ENCODE measurements at regions not wholly inside any gene's neighbourhood (a gene's known extent, or its start where the extent isn't known, plus 50 kb on each side); places are given as distances from the start of the nearest gene placed in this dataset.
"Not testable (repeated sequence)": the region's sequence is repeated elsewhere in the genome, so short reads cannot be mapped to it uniquely, and the experiment has no call there.

DNA sequence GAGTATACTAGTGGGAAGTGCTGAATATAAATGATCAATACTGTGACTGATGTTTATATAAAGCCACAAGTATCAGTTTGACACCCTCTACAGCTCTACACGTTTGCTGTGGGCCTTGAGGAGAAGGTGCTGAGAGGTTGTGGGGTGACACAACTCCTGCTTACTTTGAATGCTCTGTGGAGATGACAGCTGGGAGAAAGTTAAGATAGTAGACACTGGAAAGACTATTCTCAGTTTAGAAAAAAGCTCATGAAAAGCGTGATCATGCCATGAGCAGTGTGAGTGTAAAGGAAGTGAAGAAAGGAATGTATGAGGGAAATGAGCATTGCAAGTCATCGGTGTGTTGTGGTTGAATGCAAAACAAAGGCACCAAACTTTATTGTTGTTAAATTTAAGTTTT, 215.8 kb downstream of the UTRN start:
- no peaks in the 10 kb centered on the region; a peak in 1 of 5 replicates for H3K27me3 ChIP-seq (ENCODE audit: control insufficient read depth in 1 of 2, insufficient read depth in 2 of 2, low read length in 2 of 2)
- H3K36me3 ChIP-seq (replicated peaks in 1 of 2; ENCODE audit: control insufficient read depth in 1 of 2, insufficient read depth in 2 of 2, low read length in 2 of 2), result peaks cover 23 to 56% of the 10 kb centered on the region in 2 experiments
- H3K27ac ChIP-seq (ENCODE audit: extremely low read length, insufficient read depth, low read length), result no peak overlapping the region
- H3K4me1 ChIP-seq (ENCODE audit: insufficient read depth, low read length), result no peaks in the 10 kb centered on the region
- intact Hi-C loops (cut with micrococcal nuclease; ENCODE audit: unreplicated experiment), result no loop called here
- H2AFZ ChIP-seq (ENCODE audit: low read length), result no peak overlapping the region
- no peak for FAIRE-seq
- no peak for DNase-seq (ENCODE audit: low spot score)
- in situ Hi-C loops (cut with HindIII; ENCODE audit: extremely low pct_ligation_motif_present, low pct_unique_long_range_greater_than_20kb), result no loop called here
- ATAC-seq, result peak; percentile 40; the same call in 2 of the 3 replicates
- POLR2A ChIA-PET, result no interaction called here
- H3K4me3 ChIP-seq (replicated peaks in 1 of 3; ENCODE audit: insufficient read depth in 1 of 3, low read depth in 2 of 3, low read length in 3 of 3), result no peak overlapping the region
- no TSS peak for BruUV-seq (replicated peaks)
- peak; percentile 50 for TF ChIP-seq RBM22 (optimal IDR thresholded peaks at IDR 0.05; ENCODE audit: low read length)
- TF ChIP-seq ZNF205 (CRISPR knock-in tag; IDR thresholded peaks at IDR 0.05), result no peak
- no peak overlapping the region for H3K9ac ChIP-seq (ENCODE audit: insufficient read depth, low read depth, low read length)
- CTCF ChIA-PET (ENCODE audit: low intra/inter-chr PET ratio, low total read pairs), result no interaction called here
- H3K9me3 ChIP-seq (ENCODE audit: low read length), result peaks cover 12% of the 10 kb centered on the region
- WGBS (ENCODE audit: low lambda C conversion rate), result 72% methylated on average over 3 of the region's 3 CpGs
- H3K79me2 ChIP-seq (ENCODE audit: insufficient read depth, low read length), result peaks cover 6% of the 10 kb centered on the region
- H4K20me1 ChIP-seq (ENCODE audit: insufficient read depth, low read length), result peaks cover 14% of the 10 kb centered on the region
- H3K4me2 ChIP-seq (ENCODE audit: low read depth, low read length), result no peak overlapping the region

GRCh38 chr6:144505214-144505613, 220.1 kb downstream of the UTRN start:
- H3K4me3 ChIP-seq (replicated peaks in 1 of 3; ENCODE audit: insufficient read depth in 1 of 3, low read depth in 2 of 3, low read length in 3 of 3); H3K4me1 ChIP-seq (ENCODE audit: insufficient read depth, low read length); H2AFZ ChIP-seq (ENCODE audit: low read length); intact Hi-C loops (cut with micrococcal nuclease; ENCODE audit: unreplicated experiment); in situ Hi-C loops (cut with HindIII; ENCODE audit: extremely low pct_ligation_motif_present, low pct_unique_long_range_greater_than_20kb); DNase-seq (ENCODE audit: low spot score); H3K27me3 ChIP-seq (ENCODE audit: control insufficient read depth in 1 of 2, insufficient read depth in 2 of 2, low read length in 2 of 2); ATAC-seq; BruUV-seq (replicated peaks); H3K27ac ChIP-seq (ENCODE audit: extremely low read length, insufficient read depth, low read length); FAIRE-seq; H3K79me2 ChIP-seq (ENCODE audit: insufficient read depth, low read length); CTCF ChIA-PET (ENCODE audit: low intra/inter-chr PET ratio, low total read pairs); H3K9ac ChIP-seq (ENCODE audit: insufficient read depth, low read depth, low read length); H4K20me1 ChIP-seq (ENCODE audit: insufficient read depth, low read length); POLR2A ChIA-PET; H3K4me2 ChIP-seq (ENCODE audit: low read depth, low read length): not testable (repeated sequence)
- TF ChIP-seq ZFP90 (CRISPR knock-in tag; IDR thresholded peaks at IDR 0.05; ENCODE audit: borderline replicate concordance), result peak; percentile 100
- 99% methylated on average over 4 of the region's 4 CpGs for WGBS (ENCODE audit: low lambda C conversion rate)
- H3K36me3 ChIP-seq (replicated peaks in 1 of 2; ENCODE audit: control insufficient read depth in 1 of 2, insufficient read depth in 2 of 2, low read length in 2 of 2), result peaks cover 15 to 49% of the 10 kb centered on the region in 2 experiments
- peaks cover 12% of the 10 kb centered on the region for H3K9me3 ChIP-seq (ENCODE audit: low read length)

DNA sequence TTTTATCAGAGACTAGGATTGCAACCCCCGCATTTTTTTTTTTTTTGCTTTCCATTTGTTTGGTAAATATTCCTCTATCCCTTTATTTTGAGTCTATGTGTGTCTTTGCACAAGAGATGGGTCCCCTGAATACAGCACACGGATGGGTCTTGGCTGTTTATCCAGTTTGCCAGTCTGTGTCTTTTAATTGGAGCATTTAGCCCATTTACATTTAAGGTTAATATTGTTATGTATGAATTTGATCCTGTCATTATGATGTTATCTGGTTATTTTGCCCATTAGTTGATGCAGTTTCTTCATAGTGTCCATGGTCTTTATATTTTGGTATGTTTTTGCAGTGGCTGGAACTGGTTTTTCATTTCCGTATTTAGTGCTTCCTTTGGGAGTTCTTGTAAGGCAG, 220.9 kb downstream of the UTRN start:
- in situ Hi-C loops (cut with HindIII; ENCODE audit: extremely low pct_ligation_motif_present, low pct_unique_long_range_greater_than_20kb); ATAC-seq; H3K79me2 ChIP-seq (ENCODE audit: insufficient read depth, low read length); H2AFZ ChIP-seq (ENCODE audit: low read length); H3K9ac ChIP-seq (ENCODE audit: insufficient read depth, low read depth, low read length); DNase-seq (ENCODE audit: low spot score); H3K4me3 ChIP-seq (replicated peaks in 1 of 3; ENCODE audit: insufficient read depth in 1 of 3, low read depth in 2 of 3, low read length in 3 of 3); CTCF ChIA-PET (ENCODE audit: low intra/inter-chr PET ratio, low total read pairs); H4K20me1 ChIP-seq (ENCODE audit: insufficient read depth, low read length); H3K4me1 ChIP-seq (ENCODE audit: insufficient read depth, low read length); FAIRE-seq; H3K27me3 ChIP-seq (ENCODE audit: control insufficient read depth in 1 of 2, insufficient read depth in 2 of 2, low read length in 2 of 2); H3K4me2 ChIP-seq (ENCODE audit: low read depth, low read length); intact Hi-C loops (cut with micrococcal nuclease; ENCODE audit: unreplicated experiment); POLR2A ChIA-PET; BruUV-seq (replicated peaks); H3K27ac ChIP-seq (ENCODE audit: extremely low read length, insufficient read depth, low read length): not testable (repeated sequence)
- 98% methylated on average over 3 of the region's 3 CpGs for WGBS (ENCODE audit: low lambda C conversion rate)
- Histone ChIP-seq H3K36me3 (replicated peaks in 1 of 2; ENCODE audit: control insufficient read depth in 1 of 2, insufficient read depth in 2 of 2, low read length in 2 of 2) (peaks cover 18 to 47% of the 10 kb centered on the region in 2 experiments), H3K9me3 (ENCODE audit: low read length) (peaks cover 12% of the 10 kb centered on the region)

Measured in HepG2 (cell line).